Transverse colon (tissue), 4 donors: ENCODE measurements at regions not wholly inside any gene's neighbourhood (a gene's known extent, or its start where the extent isn't known, plus 50 kb on each side); places are given as distances from the start of the nearest gene placed in this dataset.

Source experiments
- CTCF ChIP-seq, 5 experiments: fragments of 200-600 bp in 3 of 5; fragments of 450-650 bp in 2 of 5; sonication (generic) in 3 of 5; IDR thresholded peaks; 1 replicate in 2 of 5; 2 replicates in 3 of 5; pipeline ENCODE4 v1.5.1; 2016 to 2017; ENCODE audit warnings: antibody characterized with exemption in 5 of 5, inconsistent platforms in 3 of 5, mild to moderate bottlenecking in 2 of 5, moderate library complexity in 1 of 5
- EP300 ChIP-seq: sonication (generic); formaldehyde crosslinking; IDR thresholded peaks from one replicate; pipeline ENCODE4 v1.6.1; 2017; ENCODE audit warnings: antibody characterized with exemption, low read depth
- POLR2A ChIP-seq: fragments of 450-650 bp; IDR thresholded peaks from one replicate; pipeline ENCODE4 v1.6.1; 2016; ENCODE audit warnings: antibody characterized with exemption, mild to moderate bottlenecking, moderate library complexity
- POLR2AphosphoS5 ChIP-seq, 3 donors: sonication (generic); formaldehyde crosslinking; IDR thresholded peaks; one replicate each; pipeline ENCODE4 v1.6.1; 2016; ENCODE audit warnings: antibody characterized with exemption in 3 of 3

DNA sequence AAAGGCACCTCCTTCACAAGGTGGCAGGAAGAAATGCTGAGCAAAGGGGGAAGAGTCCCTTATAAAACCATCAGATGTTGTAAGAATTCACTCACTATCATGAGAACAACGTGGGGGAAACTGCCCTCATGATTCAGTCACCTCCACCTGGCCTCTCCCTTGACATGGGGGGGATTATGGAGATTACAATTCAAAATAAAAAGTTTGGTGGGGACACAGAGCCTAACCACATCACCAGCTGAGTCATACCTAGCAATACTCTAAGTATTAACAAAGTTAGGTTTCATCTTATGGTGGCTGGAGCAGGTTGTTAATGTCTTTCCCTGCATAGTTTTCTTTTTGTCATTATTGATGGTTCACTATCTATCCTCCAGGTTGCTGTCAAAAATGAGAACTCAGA, 113.2 kb upstream of the PPFIA2 start:
- TF ChIP-seq POLR2A (no peak), CTCF (IDR thresholded peaks at IDR 0.05) (no peak), POLR2AphosphoS5 (IDR thresholded peaks at IDR 0.05) (no peak), EP300 (no peak)
